Keratinocyte (primary cell): ENCODE measurements at regions not wholly inside any gene's neighbourhood (a gene's known extent, or its start where the extent isn't known, plus 50 kb on each side); places are given as distances from the start of the nearest gene placed in this dataset.

ENCODE experiments used
- DNase-seq: peaks from one replicate; pipeline ENCODE4 v3.0.0-alpha.2; 2011; ENCODE audit warnings: low read depth, missing footprints, low spot score
- FAIRE-seq: peaks from 2 replicates; lab custom pipeline; 2011; peaks lifted over from hg19 to GRCh38; lab: Jason Lieb, UNC
- H2AFZ ChIP-seq: 2 replicates; pipeline ENCODE4 v1.6.0; 2012; ENCODE audit warnings: low read length, control low read depth, inconsistent platforms; ENCODE audit not compliant: control insufficient read depth
- H3K27ac ChIP-seq: 2 replicates; pipeline ENCODE4 v1.5.1; 2011; ENCODE audit warnings: low read length; ENCODE audit not compliant: control insufficient read depth, insufficient read depth
- H3K27me3 ChIP-seq: 3 replicates; pipeline ENCODE4 v1.6.0; 2011; ENCODE audit warnings: low read length; ENCODE audit not compliant: control insufficient read depth, insufficient read depth; ENCODE audit errors: extremely low read depth
- H3K36me3 ChIP-seq, 2 experiments: 2 replicates in 1 of 2; 3 replicates in 1 of 2; pipeline ENCODE4 v1.5.1; 2011; ENCODE audit warnings: low read length in 2 of 2, mild to moderate bottlenecking in 1 of 2; ENCODE audit not compliant: control insufficient read depth in 2 of 2, insufficient read depth in 2 of 2; ENCODE audit errors: extremely low read depth in 1 of 2
- H3K4me1 ChIP-seq: 3 replicates; pipeline ENCODE4 v1.5.1; 2011; ENCODE audit warnings: low read length; ENCODE audit not compliant: control insufficient read depth, insufficient read depth; ENCODE audit errors: extremely low read depth
- H3K4me2 ChIP-seq: 3 replicates; pipeline ENCODE4 v1.6.0; 2011; ENCODE audit warnings: low read depth, low read length; ENCODE audit not compliant: control insufficient read depth, insufficient read depth; ENCODE audit errors: extremely low read depth
- H3K4me3 ChIP-seq, 3 experiments: fragments of 200-600 bp in 1 of 3; sonication (generic) in 1 of 3; 2 replicates in 2 of 3; 3 replicates in 1 of 3; pipeline ENCODE4 v1.5.1; 2011 to 2016; ENCODE audit warnings: low read length in 3 of 3, mild to moderate bottlenecking in 3 of 3, control low read depth in 2 of 3, inconsistent platforms in 1 of 3, low read depth in 1 of 3, mixed read lengths in 1 of 3, mixed run types in 1 of 3, moderate library complexity in 1 of 3; ENCODE audit not compliant: control insufficient read depth in 2 of 3, insufficient read depth in 2 of 3; ENCODE audit errors: extremely low read depth in 1 of 3
- H3K79me2 ChIP-seq: 2 replicates; pipeline ENCODE4 v1.6.0; 2012; ENCODE audit warnings: low read length; ENCODE audit not compliant: control insufficient read depth, insufficient read depth
- H3K9ac ChIP-seq: 3 replicates; pipeline ENCODE4 v1.6.0; 2011; ENCODE audit warnings: low read length; ENCODE audit not compliant: control insufficient read depth, insufficient read depth; ENCODE audit errors: extremely low read depth
- H3K9me1 ChIP-seq: 3 replicates; pipeline ENCODE4 v1.6.0; 2011; ENCODE audit warnings: low read length; ENCODE audit not compliant: control insufficient read depth, insufficient read depth; ENCODE audit errors: extremely low read depth
- H3K9me3 ChIP-seq: 2 replicates; pipeline ENCODE4 v1.5.1; 2012; ENCODE audit warnings: low read depth, low read length; ENCODE audit not compliant: control insufficient read depth
- H4K20me1 ChIP-seq: 3 replicates; pipeline ENCODE4 v1.6.0; 2011; ENCODE audit warnings: low read length; ENCODE audit not compliant: control insufficient read depth, insufficient read depth; ENCODE audit errors: extremely low read depth
- CTCF ChIP-seq, 3 experiments: IDR thresholded peaks in 1 of 3; conservative IDR thresholded peaks in 1 of 3; optimal IDR thresholded peaks in 1 of 3; 2 replicates in 2 of 3; 3 replicates in 1 of 3; pipeline versions ENCODE3 to v1.5.1; 2011; ENCODE audit warnings: low read length in 3 of 3, mild to moderate bottlenecking in 3 of 3, moderate library complexity in 2 of 3, control low read depth in 1 of 3, inconsistent platforms in 1 of 3; ENCODE audit not compliant: insufficient read depth in 2 of 3; ENCODE audit errors: extremely low read depth in 1 of 3
- EZH2 ChIP-seq: IDR thresholded peaks from one replicate; pipeline ENCODE4 v1.6.1; 2012; ENCODE audit warnings: inconsistent platforms, mild to moderate bottlenecking, low read length, moderate library complexity
- dilution Hi-C: fragments of 300-500 bp; cut with MboI; formaldehyde crosslinking; loops from one replicate; pipeline ENCODE4 v1.7.0; 2020; ENCODE audit warnings: low sequenced_read_pairs; ENCODE audit not compliant: extremely low pct_ligation_motif_present

DNA sequence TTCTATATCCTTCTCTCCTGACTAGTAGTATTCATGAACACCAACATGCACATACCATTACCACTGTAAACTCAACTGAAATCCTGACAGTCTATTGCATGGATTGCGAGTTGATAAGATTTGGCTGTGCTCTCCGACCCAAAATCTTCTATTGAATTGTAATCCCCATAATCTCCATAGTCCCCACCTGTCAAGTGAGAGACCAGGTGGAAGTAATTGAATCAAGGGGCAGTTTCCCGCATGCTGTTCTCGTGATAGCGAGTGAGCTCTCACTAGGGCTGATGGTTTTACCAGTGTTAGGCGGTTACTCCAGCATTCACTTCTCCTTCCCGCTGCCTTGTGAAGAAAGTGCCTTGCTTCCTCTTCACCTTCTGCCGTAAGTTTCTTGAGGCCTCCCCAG lies 261.8 kb downstream of the PHF14 start:
- Histone ChIP-seq H3K9me3 (no peaks in the 10 kb centered on the region), H3K4me3 (no peak overlapping the region), H3K4me2 (no peak overlapping the region), H3K79me2 (no peaks in the 10 kb centered on the region), H3K36me3 (no peaks in the 10 kb centered on the region), H4K20me1 (no peaks in the 10 kb centered on the region), H3K9ac (no peak overlapping the region), H3K27me3 (no peaks in the 10 kb centered on the region), H3K4me1 (no peaks in the 10 kb centered on the region), H2AFZ (no peak overlapping the region), H3K9me1 (no peaks in the 10 kb centered on the region), H3K27ac (no peak overlapping the region)
- no peak for TF ChIP-seq EZH2
- TF ChIP-seq CTCF (optimal IDR thresholded peaks at IDR 0.05 in 1 of 3, IDR thresholded peaks at IDR 0.05 in 1 of 3, conservative IDR thresholded peaks at IDR 0.05 in 1 of 3; ENCODE audit: extremely low read depth in 1 of 3, insufficient read depth in 2 of 3, low read length in 3 of 3), result no peak
- FAIRE-seq, result no peak
- no peak for DNase-seq
- dilution Hi-C loops, result no loop called here

DNA sequence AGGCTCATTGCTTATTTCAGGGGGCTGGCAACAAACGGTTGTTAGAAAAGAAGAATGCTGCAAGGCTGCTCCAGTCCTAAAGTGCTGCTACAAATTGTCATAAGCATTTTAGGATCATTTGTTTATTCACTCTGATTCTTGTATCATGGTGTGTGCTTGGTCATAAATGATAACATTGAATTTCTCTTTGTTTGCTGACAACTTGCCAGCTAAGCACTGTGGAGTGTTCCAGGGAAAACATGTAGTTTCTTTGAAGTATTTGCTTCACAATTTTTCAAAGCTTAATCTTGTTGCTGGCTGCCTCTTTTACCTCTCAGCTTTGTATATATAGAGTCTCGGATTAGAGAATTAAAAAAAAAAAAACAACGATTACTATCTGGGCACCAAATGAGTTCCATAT lies 263.0 kb downstream of the PHF14 start:
- Histone ChIP-seq H3K27ac (no peak overlapping the region), H3K9me1 (no peaks in the 10 kb centered on the region), H3K4me3 (no peak overlapping the region), H3K27me3 (no peaks in the 10 kb centered on the region), H3K4me2 (no peak overlapping the region), H3K9ac (no peak overlapping the region), H2AFZ (no peak overlapping the region), H3K9me3 (no peaks in the 10 kb centered on the region), H3K4me1 (no peaks in the 10 kb centered on the region), H3K36me3 (no peaks in the 10 kb centered on the region), H4K20me1 (no peaks in the 10 kb centered on the region), H3K79me2 (no peaks in the 10 kb centered on the region)
- dilution Hi-C loops, result no loop called here
- TF ChIP-seq CTCF (optimal IDR thresholded peaks at IDR 0.05 in 1 of 3, IDR thresholded peaks at IDR 0.05 in 1 of 3, conservative IDR thresholded peaks at IDR 0.05 in 1 of 3; ENCODE audit: extremely low read depth in 1 of 3, insufficient read depth in 2 of 3, low read length in 3 of 3), result no peak
- TF ChIP-seq EZH2, result no peak
- DNase-seq (no peak), FAIRE-seq (no peak)
